IMR-90 (cell line): ENCODE measurements at regions not wholly inside any gene's neighbourhood (a gene's known extent, or its start where the extent isn't known, plus 50 kb on each side); places are given as distances from the start of the nearest gene placed in this dataset.

Experiments used
- FOS ChIP-seq: fragments of 150-350 bp; IDR thresholded peaks from 2 replicates; pipeline ENCODE4 v1.6.1; 2016; ENCODE audit warnings: low read depth, low read length
- MAFK ChIP-seq: IDR thresholded peaks from 2 replicates; pipeline ENCODE4 v1.6.1; 2012; ENCODE audit warnings: low read depth, low read length, improper control_type of control experiment
- MAZ ChIP-seq: IDR thresholded peaks from 2 replicates; pipeline ENCODE4 v1.6.1; 2012; ENCODE audit warnings: low read depth, mild to moderate bottlenecking, low read length, improper control_type of control experiment, moderate library complexity, borderline replicate concordance
- NFE2L2 ChIP-seq: fragments of 150-350 bp; IDR thresholded peaks from 2 replicates; pipeline ENCODE4 v1.6.1; 2016; ENCODE audit warnings: low read depth, mild to moderate bottlenecking, low read length
- POLR2A ChIP-seq: IDR thresholded peaks from 2 replicates; pipeline ENCODE4 v1.6.1; 2012; ENCODE audit warnings: mild to moderate bottlenecking, low read depth, low read length
- RFX5 ChIP-seq: IDR thresholded peaks from 2 replicates; pipeline ENCODE4 v1.8.0; 2012; ENCODE audit warnings: low read depth, mild to moderate bottlenecking, low read length, moderate library complexity
- USF2 ChIP-seq: fragments of 150-350 bp; IDR thresholded peaks from 2 replicates; pipeline ENCODE4 v1.6.1; 2017; ENCODE audit warnings: mild to moderate bottlenecking, antibody characterized with exemption, low read length, low read depth
- TF ChIP-seq, protein P1 (sequence below): conservative IDR thresholded peaks from 2 replicates; pipeline ENCODE4 v1.5.1; 2012; ENCODE audit warnings: mild to moderate bottlenecking, low read depth, low read length, improper control_type of control experiment

DNA sequence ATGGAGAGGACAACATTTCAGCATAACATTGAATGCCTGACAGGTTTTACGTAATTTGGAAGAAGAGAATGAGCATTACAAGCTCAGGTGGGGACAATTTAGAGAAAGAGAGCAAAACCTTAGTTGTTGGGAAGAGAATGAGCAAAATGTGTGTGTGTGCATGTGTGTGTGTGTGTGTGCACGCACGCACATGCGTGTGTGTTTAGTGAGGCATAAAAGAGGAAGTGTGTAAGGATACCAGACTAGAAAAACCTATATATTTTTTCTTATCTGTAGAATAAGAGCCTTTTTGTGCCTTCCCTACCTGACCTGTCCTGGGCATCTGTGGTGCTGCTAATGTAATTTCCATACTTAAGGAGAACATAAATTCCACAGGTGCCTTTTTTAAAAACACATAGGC, 99.0 kb upstream of the PLXNA2 start:
- TF ChIP-seq, protein P1, sequence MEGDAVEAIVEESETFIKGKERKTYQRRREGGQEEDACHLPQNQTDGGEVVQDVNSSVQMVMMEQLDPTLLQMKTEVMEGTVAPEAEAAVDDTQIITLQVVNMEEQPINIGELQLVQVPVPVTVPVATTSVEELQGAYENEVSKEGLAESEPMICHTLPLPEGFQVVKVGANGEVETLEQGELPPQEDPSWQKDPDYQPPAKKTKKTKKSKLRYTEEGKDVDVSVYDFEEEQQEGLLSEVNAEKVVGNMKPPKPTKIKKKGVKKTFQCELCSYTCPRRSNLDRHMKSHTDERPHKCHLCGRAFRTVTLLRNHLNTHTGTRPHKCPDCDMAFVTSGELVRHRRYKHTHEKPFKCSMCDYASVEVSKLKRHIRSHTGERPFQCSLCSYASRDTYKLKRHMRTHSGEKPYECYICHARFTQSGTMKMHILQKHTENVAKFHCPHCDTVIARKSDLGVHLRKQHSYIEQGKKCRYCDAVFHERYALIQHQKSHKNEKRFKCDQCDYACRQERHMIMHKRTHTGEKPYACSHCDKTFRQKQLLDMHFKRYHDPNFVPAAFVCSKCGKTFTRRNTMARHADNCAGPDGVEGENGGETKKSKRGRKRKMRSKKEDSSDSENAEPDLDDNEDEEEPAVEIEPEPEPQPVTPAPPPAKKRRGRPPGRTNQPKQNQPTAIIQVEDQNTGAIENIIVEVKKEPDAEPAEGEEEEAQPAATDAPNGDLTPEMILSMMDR = no peak
- TF ChIP-seq FOS = no peak
- TF ChIP-seq RFX5 = no peak
- TF ChIP-seq POLR2A = no peak
- no peak for TF ChIP-seq MAFK
- no peak for TF ChIP-seq USF2
- TF ChIP-seq NFE2L2 = no peak
- TF ChIP-seq MAZ = no peak
